Liver (tissue), 3 donors: ENCODE measurements at regions not wholly inside any gene's neighbourhood (a gene's known extent, or its start where the extent isn't known, plus 50 kb on each side); places are given as distances from the start of the nearest gene placed in this dataset.

Source experiments
- MAX ChIP-seq: IDR thresholded peaks from 2 replicates; pipeline ENCODE4 v1.6.1; 2016; ENCODE audit warnings: antibody characterized with exemption
- RAD21 ChIP-seq, 2 donors: IDR thresholded peaks; 2 replicates each; pipeline ENCODE4 v1.6.1; 2016; ENCODE audit warnings: antibody characterized with exemption in 2 of 2, mild to moderate bottlenecking in 2 of 2
- REST ChIP-seq: IDR thresholded peaks from 2 replicates; pipeline ENCODE4 v1.6.1; 2016; ENCODE audit warnings: antibody characterized with exemption, mild to moderate bottlenecking
- TAF1 ChIP-seq: conservative IDR thresholded peaks from 2 replicates; pipeline ENCODE4 v1.6.1; 2016; ENCODE audit warnings: antibody characterized with exemption, mild to moderate bottlenecking
- TF ChIP-seq, protein P1 (sequence below): fragments of 150-350 bp; IDR thresholded peaks from 2 replicates; pipeline ENCODE4 v1.5.1; 2017; ENCODE audit warnings: improper control_type of control experiment, low read depth, low read length; ENCODE audit not compliant: missing input control
- TF ChIP-seq, protein P2 (sequence below): IDR thresholded peaks from 2 replicates; pipeline ENCODE4 v1.6.1; 2016; ENCODE audit warnings: antibody characterized with exemption
- donor health status: healthy.
- donor health status: healthy.

DNA sequence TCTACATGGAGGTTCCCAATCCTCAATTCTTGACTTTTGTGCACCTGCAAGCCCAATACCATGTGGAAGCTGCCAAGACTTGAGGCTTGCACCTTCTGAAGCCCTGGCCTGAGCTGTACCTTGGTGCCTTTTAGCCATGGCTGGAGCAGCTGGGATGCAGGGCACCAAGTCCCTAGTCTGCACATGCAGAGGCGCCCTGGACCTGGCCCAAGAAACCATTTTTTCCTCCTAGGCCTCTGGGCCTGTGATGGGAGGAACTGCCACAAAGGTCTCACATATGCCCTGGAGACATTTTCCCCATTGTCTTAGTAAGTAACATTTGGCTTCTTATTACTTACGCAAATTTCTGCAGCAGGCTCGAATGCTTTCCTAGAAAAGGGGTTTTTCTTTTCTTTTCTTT, 431.9 kb upstream of the ANO5 start:
- TF ChIP-seq TAF1: no peak
- TF ChIP-seq, protein P1, sequence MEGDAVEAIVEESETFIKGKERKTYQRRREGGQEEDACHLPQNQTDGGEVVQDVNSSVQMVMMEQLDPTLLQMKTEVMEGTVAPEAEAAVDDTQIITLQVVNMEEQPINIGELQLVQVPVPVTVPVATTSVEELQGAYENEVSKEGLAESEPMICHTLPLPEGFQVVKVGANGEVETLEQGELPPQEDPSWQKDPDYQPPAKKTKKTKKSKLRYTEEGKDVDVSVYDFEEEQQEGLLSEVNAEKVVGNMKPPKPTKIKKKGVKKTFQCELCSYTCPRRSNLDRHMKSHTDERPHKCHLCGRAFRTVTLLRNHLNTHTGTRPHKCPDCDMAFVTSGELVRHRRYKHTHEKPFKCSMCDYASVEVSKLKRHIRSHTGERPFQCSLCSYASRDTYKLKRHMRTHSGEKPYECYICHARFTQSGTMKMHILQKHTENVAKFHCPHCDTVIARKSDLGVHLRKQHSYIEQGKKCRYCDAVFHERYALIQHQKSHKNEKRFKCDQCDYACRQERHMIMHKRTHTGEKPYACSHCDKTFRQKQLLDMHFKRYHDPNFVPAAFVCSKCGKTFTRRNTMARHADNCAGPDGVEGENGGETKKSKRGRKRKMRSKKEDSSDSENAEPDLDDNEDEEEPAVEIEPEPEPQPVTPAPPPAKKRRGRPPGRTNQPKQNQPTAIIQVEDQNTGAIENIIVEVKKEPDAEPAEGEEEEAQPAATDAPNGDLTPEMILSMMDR: no peak
- TF ChIP-seq MAX: no peak
- no peak for TF ChIP-seq REST
- TF ChIP-seq, protein P2, sequence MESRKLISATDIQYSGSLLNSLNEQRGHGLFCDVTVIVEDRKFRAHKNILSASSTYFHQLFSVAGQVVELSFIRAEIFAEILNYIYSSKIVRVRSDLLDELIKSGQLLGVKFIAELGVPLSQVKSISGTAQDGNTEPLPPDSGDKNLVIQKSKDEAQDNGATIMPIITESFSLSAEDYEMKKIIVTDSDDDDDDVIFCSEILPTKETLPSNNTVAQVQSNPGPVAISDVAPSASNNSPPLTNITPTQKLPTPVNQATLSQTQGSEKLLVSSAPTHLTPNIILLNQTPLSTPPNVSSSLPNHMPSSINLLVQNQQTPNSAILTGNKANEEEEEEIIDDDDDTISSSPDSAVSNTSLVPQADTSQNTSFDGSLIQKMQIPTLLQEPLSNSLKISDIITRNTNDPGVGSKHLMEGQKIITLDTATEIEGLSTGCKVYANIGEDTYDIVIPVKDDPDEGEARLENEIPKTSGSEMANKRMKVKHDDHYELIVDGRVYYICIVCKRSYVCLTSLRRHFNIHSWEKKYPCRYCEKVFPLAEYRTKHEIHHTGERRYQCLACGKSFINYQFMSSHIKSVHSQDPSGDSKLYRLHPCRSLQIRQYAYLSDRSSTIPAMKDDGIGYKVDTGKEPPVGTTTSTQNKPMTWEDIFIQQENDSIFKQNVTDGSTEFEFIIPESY: no peak
- TF ChIP-seq RAD21 (IDR thresholded peaks at IDR 0.05): no peak
